ACC112 (cell line): ENCODE measurements at regions not wholly inside any gene's neighbourhood (a gene's known extent, or its start where the extent isn't known, plus 50 kb on each side); places are given as distances from the start of the nearest gene placed in this dataset.
"Not testable (repeated sequence)": the region's sequence is repeated elsewhere in the genome, so short reads cannot be mapped to it uniquely, and the experiment has no call there.

ENCODE experiments used
- H2AFZ ChIP-seq: fragments of 200-600 bp; sonication (generic); one replicate; pipeline ENCODE4 v1.6.0; 2017; ENCODE audit warnings: antibody characterized with exemption, low read length; ENCODE audit not compliant: unreplicated experiment
- H3K27ac ChIP-seq: fragments of 200-600 bp; sonication (generic); 2 replicates; pipeline ENCODE4 v1.5.1; 2014; ENCODE audit warnings: low read depth, mild to moderate bottlenecking, antibody characterized with exemption, low read length, moderate library complexity
- H3K27me3 ChIP-seq: fragments of 200-600 bp; sonication (generic); 2 replicates; pipeline ENCODE4 v1.6.1; 2014; ENCODE audit warnings: mild to moderate bottlenecking, antibody characterized with exemption, low read length, moderate library complexity, mixed read lengths; ENCODE audit not compliant: insufficient read depth
- H3K36me3 ChIP-seq: fragments of 200-600 bp; sonication (generic); 2 replicates; pipeline ENCODE4 v1.6.1; 2016; ENCODE audit warnings: mild to moderate bottlenecking, antibody characterized with exemption, low read length, moderate library complexity, mixed read lengths; ENCODE audit not compliant: insufficient read depth
- H3K4me1 ChIP-seq: fragments of 200-600 bp; sonication (generic); one replicate; pipeline ENCODE4 v1.6.1; 2016; ENCODE audit warnings: low read length, mixed read lengths; ENCODE audit not compliant: insufficient read depth, unreplicated experiment, control insufficient read depth
- H3K4me3 ChIP-seq: fragments of 200-600 bp; sonication (generic); 2 replicates; pipeline ENCODE4 v1.5.1; 2014; ENCODE audit warnings: mild to moderate bottlenecking, low read depth, low read length
- H3K79me2 ChIP-seq: fragments of 200-600 bp; sonication (generic); one replicate; pipeline ENCODE4 v1.6.0; 2016; ENCODE audit warnings: low read length; ENCODE audit not compliant: control insufficient read depth, unreplicated experiment, insufficient read depth

GRCh38 chrX:139186991-139187390, 343.5 kb upstream of the F9 start:
- no peak overlapping the region for H3K27ac ChIP-seq
- H2AFZ ChIP-seq = no peak overlapping the region
- H3K79me2 ChIP-seq = no peaks in the 10 kb centered on the region
- H3K36me3 ChIP-seq = no peaks in the 10 kb centered on the region
- no peak overlapping the region for H3K4me3 ChIP-seq
- H3K4me1 ChIP-seq = no peaks in the 10 kb centered on the region
- no peaks in the 10 kb centered on the region for H3K27me3 ChIP-seq

- Histone ChIP-seq H2AFZ (no peak overlapping the region), H3K79me2 (no peaks in the 10 kb centered on the region), H3K36me3 (no peaks in the 10 kb centered on the region), H3K27ac (no peak overlapping the region), H3K27me3 (no peaks in the 10 kb centered on the region), H3K4me3 (no peak overlapping the region), H3K4me1 (no peaks in the 10 kb centered on the region)
Observed at GRCh38 chrX:139179592-139179991, 350.9 kb upstream of the F9 start.

- no peak overlapping the region for H3K4me3 ChIP-seq
- no peaks in the 10 kb centered on the region for H3K4me1 ChIP-seq
- no peak overlapping the region for H3K27ac ChIP-seq
- no peaks in the 10 kb centered on the region for H3K36me3 ChIP-seq
- H2AFZ ChIP-seq = no peak overlapping the region
- H3K27me3 ChIP-seq = no peaks in the 10 kb centered on the region
- no peaks in the 10 kb centered on the region for H3K79me2 ChIP-seq
Observed at GRCh38 chrX:139178980-139179379, 351.6 kb upstream of the F9 start.

GRCh38 chrX:139172731-139173130, 357.8 kb upstream of the F9 start:
- H3K4me3 ChIP-seq = no peak overlapping the region
- H3K36me3 ChIP-seq = no peaks in the 10 kb centered on the region
- no peaks in the 10 kb centered on the region for H3K4me1 ChIP-seq
- H3K79me2 ChIP-seq = no peaks in the 10 kb centered on the region
- no peaks in the 10 kb centered on the region for H3K27me3 ChIP-seq
- no peak overlapping the region for H2AFZ ChIP-seq
- H3K27ac ChIP-seq = no peak overlapping the region

GRCh38 chrX:139170526-139171173, 359.9 kb upstream of the F9 start:
- H3K27me3 ChIP-seq = no peaks in the 10 kb centered on the region
- no peak overlapping the region for H2AFZ ChIP-seq
- H3K4me3 ChIP-seq = no peak overlapping the region
- no peaks in the 10 kb centered on the region for H3K36me3 ChIP-seq
- no peaks in the 10 kb centered on the region for H3K4me1 ChIP-seq
- H3K79me2 ChIP-seq = no peaks in the 10 kb centered on the region
- H3K27ac ChIP-seq = no peak overlapping the region

- Histone ChIP-seq H3K36me3 (no peaks in the 10 kb centered on the region), H3K27ac (no peak overlapping the region), H3K79me2 (no peaks in the 10 kb centered on the region), H3K4me3 (no peak overlapping the region), H2AFZ (no peak overlapping the region), H3K27me3 (no peaks in the 10 kb centered on the region), H3K4me1 (no peaks in the 10 kb centered on the region)
Observed at GRCh38 chrX:139167282-139167681, 363.3 kb upstream of the F9 start.

GRCh38 chrX:139158256-139158655, 372.3 kb upstream of the F9 start:
- H3K27me3 ChIP-seq = no peaks in the 10 kb centered on the region
- no peak overlapping the region for H3K4me3 ChIP-seq
- no peak overlapping the region for H3K27ac ChIP-seq
- no peaks in the 10 kb centered on the region for H3K79me2 ChIP-seq
- H3K4me1 ChIP-seq = no peaks in the 10 kb centered on the region
- H3K36me3 ChIP-seq = no peaks in the 10 kb centered on the region
- H2AFZ ChIP-seq = no peak overlapping the region

- Histone ChIP-seq H3K4me1 (no peaks in the 10 kb centered on the region), H2AFZ (no peak overlapping the region), H3K36me3 (no peaks in the 10 kb centered on the region), H3K27ac (no peak overlapping the region), H3K79me2 (no peaks in the 10 kb centered on the region), H3K27me3 (no peaks in the 10 kb centered on the region), H3K4me3 (no peak overlapping the region)
Observed at GRCh38 chrX:139156356-139156755, 374.2 kb upstream of the F9 start.

GRCh38 chrX:139146625-139147024, 383.9 kb upstream of the F9 start:
- H3K4me1 ChIP-seq, H3K27ac ChIP-seq, H3K79me2 ChIP-seq, H2AFZ ChIP-seq, H3K36me3 ChIP-seq, H3K4me3 ChIP-seq, H3K27me3 ChIP-seq: not testable (repeated sequence)

- H2AFZ ChIP-seq = no peak overlapping the region
Observed at GRCh38 chrX:139141370-139141769, 389.2 kb upstream of the F9 start.

GRCh38 chrX:139134316-139134715, 396.2 kb upstream of the F9 start:
- H3K79me2 ChIP-seq = no peaks in the 10 kb centered on the region
- H3K4me3 ChIP-seq = no peak overlapping the region
- no peaks in the 10 kb centered on the region for H3K27me3 ChIP-seq

More at GRCh38 chrX:139141370-139141769, 389.2 kb upstream of the F9 start:
- Histone ChIP-seq H3K27ac (no peak overlapping the region), H3K79me2 (no peaks in the 10 kb centered on the region), H3K4me1 (no peaks in the 10 kb centered on the region), H3K36me3 (no peaks in the 10 kb centered on the region), H3K4me3 (no peak overlapping the region), H3K27me3 (no peaks in the 10 kb centered on the region)

More at GRCh38 chrX:139134316-139134715, 396.2 kb upstream of the F9 start:
- Histone ChIP-seq H3K27ac (no peak overlapping the region), H3K36me3 (no peaks in the 10 kb centered on the region), H2AFZ (no peak overlapping the region), H3K4me1 (no peaks in the 10 kb centered on the region)
